Ishikawa (cell line): ENCODE measurements at regions not wholly inside any gene's neighbourhood (a gene's known extent, or its start where the extent isn't known, plus 50 kb on each side); places are given as distances from the start of the nearest gene placed in this dataset.

Experiments
- CEBPB ChIP-seq: IDR thresholded peaks from 2 replicates; pipeline ENCODE4 v1.6.1; 2012
- CREB1 ChIP-seq: IDR thresholded peaks from 2 replicates; pipeline ENCODE4 v1.6.1; 2012; ENCODE audit warnings: low read depth
- EGR1 ChIP-seq: IDR thresholded peaks from 2 replicates; pipeline ENCODE4 v1.6.1; 2012
- EP300 ChIP-seq: IDR thresholded peaks from 2 replicates; pipeline ENCODE4 v1.6.1; 2012; ENCODE audit warnings: borderline replicate concordance
- FOXM1 ChIP-seq: IDR thresholded peaks from 2 replicates; pipeline ENCODE4 v1.6.1; 2012; ENCODE audit warnings: low read depth, borderline replicate concordance
- MAX ChIP-seq: IDR thresholded peaks from 2 replicates; pipeline ENCODE4 v1.6.1; 2012
- NFIC ChIP-seq: IDR thresholded peaks from 2 replicates; pipeline ENCODE4 v1.6.1; 2012
- RAD21 ChIP-seq: IDR thresholded peaks from 2 replicates; pipeline ENCODE4 v1.6.1; 2012; ENCODE audit warnings: low read depth
- REST ChIP-seq: IDR thresholded peaks from 2 replicates; pipeline ENCODE4 v1.6.1; 2012; ENCODE audit warnings: low read depth, mild to moderate bottlenecking
- TAF1 ChIP-seq: IDR thresholded peaks from 2 replicates; pipeline ENCODE4 v1.6.1; 2012; ENCODE audit warnings: low read depth, mild to moderate bottlenecking
- TCF12 ChIP-seq: IDR thresholded peaks from 2 replicates; pipeline ENCODE4 v1.6.1; 2012; ENCODE audit warnings: low read depth
- TEAD4 ChIP-seq: IDR thresholded peaks from 2 replicates; pipeline ENCODE4 v1.6.1; 2012
- USF1 ChIP-seq: IDR thresholded peaks from 2 replicates; pipeline ENCODE4 v1.6.1; 2012
- YY1 ChIP-seq: IDR thresholded peaks from 2 replicates; pipeline ENCODE4 v1.6.1; 2012; ENCODE audit warnings: low read depth
- ZBTB7A ChIP-seq: IDR thresholded peaks from 2 replicates; pipeline ENCODE4 v1.6.1; 2012; ENCODE audit warnings: low read depth

GRCh38 chr2:55105456-55105855 lies 55.2 kb upstream of the RTN4 start:
- TF ChIP-seq EP300 (no peak), FOXM1 (no peak), MAX (no peak), USF1 (no peak), RAD21 (no peak), TEAD4 (no peak), NFIC (no peak), CEBPB (no peak), TAF1 (no peak), ZBTB7A (no peak), CREB1 (no peak), YY1 (no peak), EGR1 (no peak), TCF12 (no peak), REST (no peak)

- TF ChIP-seq REST (no peak), TAF1 (no peak), FOXM1 (no peak)
Measured at GRCh38 chr2:55103046-55103445, 52.8 kb upstream of the RTN4 start.

- TF ChIP-seq REST (no peak), MAX (no peak), TAF1 (no peak), USF1 (no peak), ZBTB7A (no peak), FOXM1 (no peak), TEAD4 (no peak), CEBPB (no peak), RAD21 (no peak), CREB1 (no peak), NFIC (no peak)
Measured at GRCh38 chr2:55102056-55102812, 52.0 kb upstream of the RTN4 start.

GRCh38 chr2:55101466-55101865 lies 51.2 kb upstream of the RTN4 start:
- TF ChIP-seq CREB1 (no peak), TCF12 (no peak), EP300 (no peak), RAD21 (no peak), TEAD4 (no peak), REST (no peak), EGR1 (no peak), NFIC (no peak), MAX (no peak), YY1 (no peak), CEBPB (no peak), ZBTB7A (no peak), TAF1 (no peak), FOXM1 (no peak), USF1 (no peak)
